Gastrocnemius medialis (tissue), 4 donors: ENCODE measurements at regions not wholly inside any gene's neighbourhood (a gene's known extent, or its start where the extent isn't known, plus 50 kb on each side); places are given as distances from the start of the nearest gene placed in this dataset.

ENCODE experiments used
- CTCF ChIP-seq, 5 experiments: fragments of 450-650 bp in 3 of 5; fragments of 200-600 bp in 2 of 5; sonication (generic) in 2 of 5; IDR thresholded peaks in 4 of 5; conservative IDR thresholded peaks in 1 of 5; 1 replicate in 4 of 5; 2 replicates in 1 of 5; pipeline ENCODE4 v1.5.1; 2016 to 2019; ENCODE audit warnings: antibody characterized with exemption in 5 of 5, mild to moderate bottlenecking in 3 of 5, moderate library complexity in 3 of 5
- POLR2A ChIP-seq, 2 donors: fragments of 450-650 bp; IDR thresholded peaks; one replicate each; pipeline ENCODE4 v1.6.1; 2017; ENCODE audit warnings: antibody characterized with exemption in 2 of 2, mild to moderate bottlenecking in 2 of 2, moderate library complexity in 2 of 2

- no peak for TF ChIP-seq POLR2A (IDR thresholded peaks at IDR 0.05)
- TF ChIP-seq CTCF (IDR thresholded peaks at IDR 0.05 in 4 of 5, conservative IDR thresholded peaks at IDR 0.05 in 1 of 5): no peak
Observed at GRCh38 chr6:104286641-104287040, 573.1 kb downstream of the HACE1 start.
